Progenitor cell of endocrine pancreas (in vitro differentiated cells): ENCODE measurements at regions not wholly inside any gene's neighbourhood (a gene's known extent, or its start where the extent isn't known, plus 50 kb on each side); places are given as distances from the start of the nearest gene placed in this dataset.

ENCODE experiments used
- DNase-seq: peaks from one replicate; pipeline ENCODE4 v3.0.0; 2021; ENCODE audit warnings: low spot score; ENCODE audit not compliant: unreplicated experiment
- H3K27ac Mint-ChIP-seq: 2 replicates; pipeline ENCODE4 v1.8.0; 2021; ENCODE audit warnings: mild to moderate bottlenecking, moderate library complexity, mixed read lengths
- H3K27me3 Mint-ChIP-seq: 2 replicates; pipeline ENCODE4 v1.8.0; 2021; ENCODE audit warnings: mixed read lengths
- H3K36me3 Mint-ChIP-seq: 2 replicates; pipeline ENCODE4 v1.8.0; 2022; ENCODE audit warnings: mixed read lengths; ENCODE audit not compliant: insufficient read depth
- H3K4me1 Mint-ChIP-seq: 2 replicates; pipeline ENCODE4 v1.8.0; 2021; ENCODE audit warnings: low read depth, mixed read lengths
- H3K4me3 Mint-ChIP-seq: 2 replicates; pipeline ENCODE4 v1.8.0; 2021; ENCODE audit warnings: low read depth, mild to moderate bottlenecking, moderate library complexity, mixed read lengths
- H3K9me3 Mint-ChIP-seq: 2 replicates; pipeline ENCODE4 v1.8.0; 2021; ENCODE audit warnings: low read depth, mixed read lengths
- CTCF ChIP-seq: fragments of 200-600 bp; sonication (generic); IDR thresholded peaks from one replicate; pipeline ENCODE4 v1.5.0; 2021; ENCODE audit warnings: antibody characterized with exemption, mild to moderate bottlenecking; ENCODE audit not compliant: unreplicated experiment

DNA sequence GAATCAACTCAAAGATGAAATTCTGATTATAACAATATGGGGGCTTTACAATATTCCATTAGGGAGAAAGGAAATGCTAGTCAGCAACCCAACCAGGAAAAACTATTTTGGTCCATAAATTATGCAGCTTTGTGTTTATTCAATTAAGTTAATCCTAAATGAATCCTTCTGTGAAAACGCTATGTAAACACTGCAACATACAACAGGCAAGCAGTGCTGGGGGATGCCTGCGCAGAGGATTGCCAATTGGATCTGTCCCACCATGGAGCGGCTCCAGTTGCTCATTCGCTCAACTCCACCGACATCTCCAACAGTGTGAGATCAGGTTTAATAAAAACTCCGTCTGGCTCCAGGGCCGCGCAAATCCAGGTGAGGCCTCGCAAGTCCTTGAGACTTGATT is 290.5 kb upstream of the VEPH1 start:
- no peak overlapping the region for H3K4me3 Mint-ChIP-seq
- no peak for DNase-seq
- H3K9me3 Mint-ChIP-seq = no peaks in the 10 kb centered on the region
- no peaks in the 10 kb centered on the region for H3K27me3 Mint-ChIP-seq
- TF ChIP-seq CTCF = no peak
- no peak overlapping the region for H3K27ac Mint-ChIP-seq
- no peaks in the 10 kb centered on the region for H3K36me3 Mint-ChIP-seq
- H3K4me1 Mint-ChIP-seq = no peaks in the 10 kb centered on the region

- H3K27ac Mint-ChIP-seq = no peak overlapping the region
- H3K36me3 Mint-ChIP-seq = no peaks in the 10 kb centered on the region
- DNase-seq = no peak
- H3K4me3 Mint-ChIP-seq = no peak overlapping the region
- H3K9me3 Mint-ChIP-seq = no peaks in the 10 kb centered on the region
- no peaks in the 10 kb centered on the region for H3K4me1 Mint-ChIP-seq
- H3K27me3 Mint-ChIP-seq = peaks cover 4% of the 10 kb centered on the region
- TF ChIP-seq CTCF = no peak
Observed at GRCh38 chr3:157789162-157789561, 285.9 kb upstream of the VEPH1 start.

GRCh38 chr3:157786618-157787017 is 283.4 kb upstream of the VEPH1 start:
- no peak overlapping the region for H3K4me3 Mint-ChIP-seq
- no peak for TF ChIP-seq CTCF
- peaks cover 3% of the 10 kb centered on the region for H3K9me3 Mint-ChIP-seq
- peaks cover 4% of the 10 kb centered on the region for H3K27me3 Mint-ChIP-seq
- H3K27ac Mint-ChIP-seq = no peak overlapping the region
- H3K36me3 Mint-ChIP-seq = no peaks in the 10 kb centered on the region
- DNase-seq = no peak
- H3K4me1 Mint-ChIP-seq = no peaks in the 10 kb centered on the region

GRCh38 chr3:157786211-157786610 is 283.0 kb upstream of the VEPH1 start:
- Mint-ChIP-seq H3K27me3 (peaks cover 4% of the 10 kb centered on the region), H3K9me3 (peaks cover 3% of the 10 kb centered on the region), H3K4me1 (no peaks in the 10 kb centered on the region), H3K27ac (no peak overlapping the region), H3K36me3 (no peaks in the 10 kb centered on the region), H3K4me3 (no peak overlapping the region)
- no peak for DNase-seq
- TF ChIP-seq CTCF = no peak

- Mint-ChIP-seq H3K27me3 (peaks cover 4% of the 10 kb centered on the region), H3K36me3 (no peaks in the 10 kb centered on the region), H3K4me1 (no peaks in the 10 kb centered on the region), H3K4me3 (no peak overlapping the region), H3K27ac (no peak overlapping the region), H3K9me3 (peaks cover 3% of the 10 kb centered on the region)
- no peak for DNase-seq
- TF ChIP-seq CTCF = no peak
Observed at GRCh38 chr3:157785102-157785826, 282.0 kb upstream of the VEPH1 start.
